DMS53 treated with DMSO at 0.1 percent for 48 hours (cell line): ENCODE measurements at regions not wholly inside any gene's neighbourhood (a gene's known extent, or its start where the extent isn't known, plus 50 kb on each side); places are given as distances from the start of the nearest gene placed in this dataset.
A peak's percentile ranks its signal among the peaks of the same experiment; 100 is the strongest.

Experiments
- DNase-seq: peaks from one replicate; lab custom pipeline; 2025; ENCODE audit not compliant: unreplicated experiment; lab: John Stamatoyannopoulos, UW

GRCh38 chr1:239322369-239322768, 64.0 kb upstream of the CHRM3 start:
- no peak for DNase-seq

- no peak for DNase-seq
These were observed 64.5 kb upstream of the CHRM3 start for GRCh38 chr1:239321877-239322276.

GRCh38 chr1:239317948-239318347, 68.4 kb upstream of the CHRM3 start:
- DNase-seq = no peak

GRCh38 chr1:239315631-239316217, 70.6 kb upstream of the CHRM3 start:
- DNase-seq = no peak

- no peak for DNase-seq
These were observed 75.0 kb upstream of the CHRM3 start for GRCh38 chr1:239311331-239311730.

GRCh38 chr1:239308701-239309333, 77.6 kb upstream of the CHRM3 start:
- peak; percentile 23 for DNase-seq

- DNase-seq = no peak
These were observed 78.5 kb upstream of the CHRM3 start for GRCh38 chr1:239307886-239308285.

- no peak for DNase-seq
These were observed 79.9 kb upstream of the CHRM3 start for GRCh38 chr1:239306426-239306825.

- DNase-seq = no peak
These were observed 83.1 kb upstream of the CHRM3 start for GRCh38 chr1:239303289-239303688.

- no peak for DNase-seq
These were observed 83.7 kb upstream of the CHRM3 start for GRCh38 chr1:239302696-239303095.

- DNase-seq = no peak
These were observed 85.1 kb upstream of the CHRM3 start for GRCh38 chr1:239301251-239301650.

- DNase-seq = no peak
These were observed 88.5 kb upstream of the CHRM3 start for GRCh38 chr1:239297910-239298309.

- DNase-seq = no peak
These were observed 92.8 kb upstream of the CHRM3 start for GRCh38 chr1:239293350-239294110.

GRCh38 chr1:239288820-239289554, 97.4 kb upstream of the CHRM3 start:
- no peak for DNase-seq

- no peak for DNase-seq
These were observed 99.1 kb upstream of the CHRM3 start for GRCh38 chr1:239287296-239287695.

- no peak for DNase-seq
These were observed 103.2 kb upstream of the CHRM3 start for GRCh38 chr1:239283216-239283615.

- DNase-seq = no peak
These were observed 104.0 kb upstream of the CHRM3 start for GRCh38 chr1:239282411-239282810.

- DNase-seq = no peak
These were observed 110.3 kb upstream of the CHRM3 start for GRCh38 chr1:239276051-239276450.

- DNase-seq = no peak
These were observed 112.0 kb upstream of the CHRM3 start for GRCh38 chr1:239274242-239274830.

- no peak for DNase-seq
These were observed 115.9 kb upstream of the CHRM3 start for GRCh38 chr1:239270509-239270908.

- DNase-seq = no peak
These were observed 116.7 kb upstream of the CHRM3 start for GRCh38 chr1:239269706-239270105.
